HG02852 (cell line): ENCODE measurements at regions not wholly inside any gene's neighbourhood (a gene's known extent, or its start where the extent isn't known, plus 50 kb on each side); places are given as distances from the start of the nearest gene placed in this dataset.
"Not testable (repeated sequence)": the region's sequence is repeated elsewhere in the genome, so short reads cannot be mapped to it uniquely, and the experiment has no call there.

ENCODE experiments used
- ATAC-seq: cut with Tn5 transposase; IDR thresholded peaks from one replicate; pipeline ENCODE4 v1.9.1; 2021; ENCODE audit warnings: mild to moderate bottlenecking, moderate library complexity; ENCODE audit not compliant: unreplicated experiment

DNA sequence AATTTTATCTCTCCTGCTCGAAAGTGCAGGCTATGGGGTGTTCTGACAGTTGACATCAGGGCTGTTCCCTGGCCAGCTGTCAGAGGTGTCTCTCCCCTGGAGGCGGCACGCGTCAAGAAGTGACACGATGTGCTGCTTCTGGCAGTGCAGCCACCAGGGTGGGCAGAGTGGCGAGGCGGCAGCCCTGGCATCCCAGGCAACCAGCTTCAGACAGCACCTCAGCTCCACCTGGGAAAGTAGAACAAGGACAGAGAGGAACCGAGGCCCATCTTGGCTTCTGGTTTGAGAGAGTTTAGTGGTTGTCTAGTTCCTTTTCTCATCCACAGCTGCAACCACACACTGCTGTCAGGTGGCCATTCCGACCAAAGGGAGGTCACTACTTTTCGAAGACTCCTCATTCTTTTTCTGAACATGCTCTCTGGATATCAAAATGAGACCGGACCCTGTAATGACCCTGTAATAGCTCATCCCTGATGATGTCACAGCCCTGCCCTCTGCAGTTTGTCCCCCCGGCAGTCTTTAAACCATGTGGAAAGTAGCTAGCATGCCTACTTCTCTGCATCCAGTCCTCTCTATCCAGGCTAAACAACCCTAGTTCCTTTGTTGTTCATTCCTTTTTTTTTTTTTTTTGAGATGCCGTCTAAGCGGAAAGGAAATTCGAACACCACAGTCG, 381.0 kb upstream of the NRP1 start:
- no peak for ATAC-seq

DNA sequence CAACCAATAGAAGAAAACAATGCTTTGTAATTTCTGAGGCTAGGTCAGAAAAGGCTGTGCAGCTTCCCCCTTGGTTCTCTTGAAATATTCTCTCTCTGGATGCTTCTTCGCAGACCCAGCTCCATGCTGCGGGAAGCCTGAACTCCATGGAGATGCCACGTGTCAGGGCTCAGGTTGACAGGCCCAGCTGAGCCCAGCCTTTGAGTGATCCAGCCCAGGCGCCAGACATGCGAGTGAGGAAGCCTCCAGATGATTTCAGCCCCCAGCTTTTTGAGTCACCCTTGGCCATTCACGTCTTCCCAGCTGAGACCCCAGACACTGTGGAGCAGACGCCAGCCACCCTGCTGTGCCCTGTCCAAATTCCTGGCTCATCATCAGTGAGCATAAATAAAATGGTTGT, 378.4 kb upstream of the NRP1 start:
- ATAC-seq = no peak

DNA sequence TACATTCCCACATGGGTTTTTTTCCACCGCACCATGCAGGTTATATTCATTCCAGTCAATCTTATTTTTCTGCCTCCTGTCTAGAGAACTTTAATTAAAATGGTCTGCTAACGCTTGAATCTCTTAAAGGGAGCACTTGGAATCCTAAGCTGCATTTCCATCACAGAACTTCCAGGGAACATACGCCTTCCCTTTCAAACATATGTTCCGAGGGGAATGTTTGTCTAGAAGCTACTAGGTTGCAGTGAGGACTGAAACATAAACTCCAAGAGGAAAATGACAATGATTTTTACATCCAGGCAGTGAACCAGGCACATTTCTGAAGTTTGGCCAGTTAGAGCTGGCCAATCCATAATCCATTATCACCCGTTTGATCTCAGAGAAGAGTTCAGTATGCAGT, 375.5 kb upstream of the NRP1 start:
- ATAC-seq = no peak

DNA sequence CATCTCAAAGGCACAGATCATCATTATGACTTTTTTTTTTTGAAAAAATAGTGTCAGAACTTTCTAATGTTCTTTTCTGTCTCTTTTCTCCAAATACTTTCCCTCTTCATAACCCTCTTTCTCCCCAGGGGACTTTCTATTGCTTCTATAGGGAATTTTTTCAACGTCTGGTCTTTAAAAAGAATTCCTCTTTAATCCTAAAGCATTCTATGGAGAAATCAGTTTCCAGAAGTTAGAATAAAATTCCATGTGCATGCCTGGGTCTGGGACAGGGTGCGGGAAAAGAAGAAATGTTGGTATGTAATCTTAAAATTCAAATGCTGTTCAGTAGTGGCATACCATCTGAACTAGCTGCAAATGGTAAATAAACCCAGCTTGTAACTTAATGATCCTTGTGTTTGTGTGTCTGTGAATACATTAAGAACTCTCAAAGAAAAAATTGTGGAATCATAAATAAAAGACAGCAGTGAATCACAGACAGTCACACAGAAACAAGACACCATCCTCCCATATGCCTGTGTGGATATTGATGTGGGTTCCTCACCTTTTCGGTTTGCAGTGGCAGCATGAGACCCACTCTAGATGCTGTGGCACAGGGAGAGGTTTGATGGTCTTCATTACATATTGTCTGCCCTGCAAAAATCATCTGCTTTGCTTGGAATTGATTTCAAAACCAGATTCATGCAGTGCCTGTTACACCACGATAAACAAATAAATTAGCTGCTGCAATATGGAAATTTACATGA, 374.7 kb upstream of the NRP1 start:
- ATAC-seq = no peak

DNA sequence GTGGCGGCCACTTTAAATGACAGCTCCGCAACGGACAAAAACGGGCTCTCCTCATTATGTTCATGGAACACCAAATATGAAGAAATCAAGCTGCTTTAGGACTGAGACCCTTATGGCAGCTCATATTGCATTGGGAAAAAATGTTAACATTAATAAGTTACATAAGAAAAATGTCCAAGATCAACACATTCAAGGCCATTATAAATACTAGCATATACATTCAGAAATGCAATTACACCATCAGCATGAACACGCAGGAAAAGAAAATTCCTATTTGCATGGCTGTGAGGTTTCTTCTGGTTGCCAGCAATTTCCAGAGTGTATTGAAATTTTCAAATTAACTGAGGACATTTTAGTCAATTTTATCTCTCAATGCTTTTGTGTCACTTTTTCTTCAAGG, 374.1 kb upstream of the NRP1 start:
- ATAC-seq = no peak

DNA sequence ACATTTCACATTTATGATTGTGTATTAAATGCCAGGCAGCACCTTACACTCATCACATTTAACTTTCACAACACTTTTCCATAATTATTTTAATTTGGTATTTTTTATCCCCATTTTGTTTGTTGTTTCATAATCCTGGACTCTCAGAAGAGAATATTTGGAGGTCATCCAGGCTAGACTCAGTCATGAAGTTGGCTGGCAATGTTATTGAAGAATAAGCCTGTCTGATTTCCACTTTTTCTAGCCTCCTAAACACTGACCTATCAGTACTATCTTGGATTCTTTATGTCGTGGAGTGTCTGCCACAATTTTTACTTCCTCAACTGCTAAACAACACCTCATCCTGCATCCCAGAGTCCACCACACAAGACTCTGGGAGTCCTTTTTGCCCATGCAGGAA, 372.3 kb upstream of the NRP1 start:
- no peak for ATAC-seq

DNA sequence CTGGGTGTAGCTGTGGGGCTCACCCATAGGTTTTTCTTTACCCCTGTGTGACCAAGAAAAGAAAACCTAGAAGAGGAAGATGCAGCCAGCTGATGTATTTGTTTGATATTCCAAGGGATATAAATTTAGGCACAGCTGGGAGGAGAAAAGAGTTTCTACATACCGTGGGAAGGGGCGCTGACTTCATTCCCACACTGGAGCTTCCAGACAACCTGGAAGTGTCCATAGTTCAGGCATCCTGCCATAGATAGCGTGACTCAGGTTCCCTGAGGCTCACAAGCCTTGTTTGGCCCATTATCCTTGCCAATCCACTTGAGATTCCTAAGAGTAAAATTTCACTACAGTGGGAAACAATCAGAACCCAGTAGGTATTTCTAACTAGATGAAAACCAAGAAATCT, 371.7 kb upstream of the NRP1 start:
- ATAC-seq = no peak

DNA sequence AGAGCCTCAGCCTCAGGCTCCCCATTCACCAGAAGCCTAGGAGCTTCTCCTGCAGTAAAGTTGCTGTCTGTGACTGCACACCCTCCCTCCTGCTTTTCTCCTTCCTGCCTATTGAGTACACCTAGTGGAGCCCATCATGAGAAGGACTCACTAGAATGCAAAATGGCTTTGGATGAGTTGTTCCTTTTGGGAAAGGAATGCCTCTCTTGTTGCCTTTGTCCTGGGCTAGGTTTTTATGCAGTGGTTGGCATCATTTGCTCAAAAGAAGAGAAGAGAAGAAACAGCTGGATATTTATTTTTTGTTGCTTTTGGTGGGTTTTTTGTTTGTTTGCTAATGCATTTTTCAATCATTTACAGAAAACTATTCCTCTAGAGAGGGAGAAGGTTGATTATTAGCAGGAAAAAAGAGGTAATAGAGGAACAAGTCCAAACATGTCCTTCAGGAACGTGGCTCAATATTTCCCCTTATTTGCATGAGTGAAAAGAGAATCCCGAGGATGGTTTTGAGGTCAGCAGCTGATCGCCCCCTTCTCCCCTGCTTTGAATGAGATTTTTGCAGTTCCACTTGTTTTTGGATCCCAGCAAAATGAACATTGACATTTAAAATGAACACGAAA, 369.9 kb upstream of the NRP1 start:
- no peak for ATAC-seq

DNA sequence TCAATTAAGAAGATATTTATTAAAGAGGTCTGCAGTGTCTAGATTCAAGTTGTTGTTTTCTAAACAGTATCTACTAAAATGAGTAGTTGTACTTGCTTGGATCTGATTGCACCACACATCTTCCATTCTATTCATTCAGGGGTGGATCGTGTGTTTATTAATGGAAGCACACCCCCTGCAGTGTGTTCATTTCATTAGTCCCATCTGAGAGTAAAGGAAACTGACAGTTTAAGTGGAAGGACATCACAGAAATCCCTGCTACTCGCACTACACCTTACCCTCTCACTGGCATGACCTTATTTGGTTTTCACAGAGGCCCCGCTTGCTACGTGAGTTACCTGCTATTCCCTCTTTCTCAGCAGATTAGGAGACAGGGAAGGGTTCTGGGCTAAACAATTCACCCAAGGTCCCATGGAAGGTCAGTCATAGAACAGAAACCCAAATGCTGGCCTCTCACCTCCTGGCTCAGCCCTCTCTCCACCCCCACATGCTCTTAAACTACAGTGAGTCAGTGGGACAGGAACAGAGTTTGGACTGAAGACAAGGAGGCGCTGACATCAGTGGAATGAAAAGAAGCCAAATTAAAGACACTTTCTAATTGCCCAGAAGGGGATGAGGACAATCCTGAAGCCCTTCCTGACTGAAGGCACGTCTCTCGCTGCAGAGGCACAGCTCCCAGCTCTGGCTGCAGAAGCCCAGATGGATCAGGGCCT, 369.2 kb upstream of the NRP1 start:
- no peak for ATAC-seq

DNA sequence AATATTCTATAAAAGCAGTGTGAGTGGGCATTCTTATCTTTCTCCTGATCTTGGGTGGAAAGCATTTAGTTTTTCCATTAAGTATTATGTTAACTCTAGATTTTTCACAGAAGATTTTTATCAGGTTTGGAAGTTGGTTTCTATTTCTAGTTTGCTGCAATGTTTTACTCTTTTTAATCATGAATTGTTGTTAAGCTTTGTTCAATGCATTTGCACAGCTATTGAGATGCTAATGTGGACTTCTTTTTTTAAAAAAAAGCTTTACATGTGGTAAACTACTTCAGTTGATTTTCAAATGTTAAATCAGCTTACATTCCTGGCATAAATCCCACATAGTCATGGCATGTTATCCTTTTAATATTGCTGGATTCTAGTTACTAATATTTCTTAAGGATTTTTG, 363.6 kb upstream of the NRP1 start:
- ATAC-seq = no peak

DNA sequence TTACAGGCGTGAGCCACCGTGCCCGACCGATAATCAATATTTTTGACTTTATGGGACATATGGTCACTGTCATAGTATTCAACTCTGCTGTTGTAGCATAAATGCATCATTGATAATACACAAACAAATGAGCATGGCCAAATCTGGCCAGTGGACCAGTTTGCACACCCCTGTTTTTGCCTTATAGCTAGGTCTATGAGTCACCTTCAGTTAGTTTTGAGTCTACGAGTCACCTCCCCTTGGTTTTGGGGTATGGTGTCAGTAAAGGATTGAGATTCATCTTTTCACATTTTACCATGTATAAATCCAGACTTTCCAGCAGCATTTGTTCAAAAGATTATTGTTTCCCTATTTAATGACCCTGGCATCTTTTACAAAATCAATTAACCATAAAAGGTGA, 362.5 kb upstream of the NRP1 start:
- no peak for ATAC-seq

DNA sequence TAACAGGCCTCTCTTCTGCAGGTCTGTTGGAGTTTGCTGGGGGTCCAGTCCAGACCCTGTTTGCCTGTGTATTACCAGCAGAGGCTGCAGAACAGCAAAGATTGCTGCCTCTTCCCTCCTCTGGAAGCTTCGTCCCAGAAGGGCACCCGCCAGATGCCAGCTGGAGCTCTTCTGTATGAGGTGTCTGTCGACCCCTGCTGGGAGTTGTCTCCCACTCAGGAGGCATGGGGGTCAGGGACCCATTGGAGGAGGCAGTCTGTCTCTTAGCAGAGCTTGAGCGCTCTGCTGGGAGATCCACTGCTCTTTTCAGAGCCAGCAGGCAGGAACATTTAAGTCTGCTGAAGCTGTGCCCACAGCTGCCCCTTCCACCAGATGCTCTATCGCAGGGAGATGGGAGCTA, 361.1 kb upstream of the NRP1 start:
- no peak for ATAC-seq

DNA sequence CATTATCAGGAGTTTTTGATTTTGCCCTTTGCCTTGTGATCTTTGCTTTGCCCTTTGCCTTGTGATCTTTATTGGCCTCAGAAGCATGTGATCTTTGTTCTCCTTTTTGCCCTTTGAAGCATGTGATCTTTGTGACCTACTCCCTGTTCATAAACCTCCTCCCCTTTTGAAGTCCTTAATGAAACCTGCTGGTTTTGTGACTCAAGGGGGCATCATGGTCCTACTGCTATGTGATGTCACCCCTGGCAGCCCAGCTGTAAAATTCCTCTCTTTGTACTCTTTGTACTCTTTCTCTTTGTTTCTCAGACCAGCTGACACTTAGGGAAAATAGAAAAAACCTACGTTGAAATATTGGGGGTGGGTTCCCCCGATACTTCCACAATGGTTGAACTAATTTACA, 356.1 kb upstream of the NRP1 start:
- ATAC-seq = not testable (repeated sequence)

DNA sequence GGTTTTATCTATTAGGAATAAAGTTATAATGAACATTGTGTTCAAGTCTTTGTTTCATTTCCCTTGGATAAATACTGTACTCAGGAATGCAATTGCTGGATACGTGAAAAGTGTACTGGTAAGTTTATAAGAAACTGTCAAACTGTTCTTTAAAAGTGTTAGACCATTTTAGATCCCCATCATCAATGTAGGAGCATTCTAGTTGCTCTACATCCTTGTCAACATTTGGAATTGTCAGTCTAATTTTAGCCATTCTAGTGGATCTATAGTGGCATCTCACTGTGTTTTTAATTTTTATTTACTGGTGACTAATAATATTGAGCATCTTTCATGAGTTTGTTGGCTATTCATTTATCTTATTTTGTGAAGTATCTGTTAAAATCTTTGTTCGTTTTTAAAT, 354.0 kb upstream of the NRP1 start:
- no peak for ATAC-seq

DNA sequence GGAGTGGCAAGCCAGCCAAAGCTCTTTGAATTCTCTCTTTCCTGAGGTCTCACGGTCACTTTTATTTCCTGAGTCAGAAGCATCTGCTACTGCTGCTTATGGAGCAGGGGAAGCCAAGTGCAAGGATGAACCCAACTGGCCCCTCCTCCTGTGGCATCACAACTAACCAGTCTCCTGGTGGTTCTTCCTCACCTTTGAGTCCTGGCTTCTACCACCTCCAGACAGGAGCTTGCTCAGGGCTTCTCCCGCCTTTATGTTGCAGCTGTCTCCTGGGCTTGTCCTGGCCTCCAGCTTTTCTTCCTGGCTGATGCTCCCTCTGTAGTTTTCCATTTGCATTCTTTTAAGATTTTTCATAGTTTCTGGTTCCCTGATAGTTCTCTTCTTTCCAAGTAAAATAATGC, 349.7 kb upstream of the NRP1 start:
- no peak for ATAC-seq

DNA sequence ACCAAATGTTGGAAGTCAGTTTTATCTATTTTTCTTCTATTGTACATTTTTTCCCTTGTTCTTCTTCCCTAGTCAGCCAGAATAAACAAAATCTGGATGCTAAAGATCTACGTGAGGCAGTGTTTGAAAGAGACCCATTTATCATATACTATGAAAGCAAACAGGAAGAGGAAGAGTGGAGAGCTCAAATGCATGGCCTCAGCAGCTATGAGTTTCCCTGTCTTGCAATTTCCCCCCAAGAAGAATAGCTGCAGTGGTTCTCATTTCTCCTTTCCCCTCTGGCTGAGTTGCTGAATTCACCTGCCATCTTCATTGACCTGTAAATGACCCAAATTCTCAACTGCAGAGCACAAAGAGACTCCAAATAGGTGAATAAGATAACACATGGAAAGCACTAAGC, 347.1 kb upstream of the NRP1 start:
- ATAC-seq = no peak

DNA sequence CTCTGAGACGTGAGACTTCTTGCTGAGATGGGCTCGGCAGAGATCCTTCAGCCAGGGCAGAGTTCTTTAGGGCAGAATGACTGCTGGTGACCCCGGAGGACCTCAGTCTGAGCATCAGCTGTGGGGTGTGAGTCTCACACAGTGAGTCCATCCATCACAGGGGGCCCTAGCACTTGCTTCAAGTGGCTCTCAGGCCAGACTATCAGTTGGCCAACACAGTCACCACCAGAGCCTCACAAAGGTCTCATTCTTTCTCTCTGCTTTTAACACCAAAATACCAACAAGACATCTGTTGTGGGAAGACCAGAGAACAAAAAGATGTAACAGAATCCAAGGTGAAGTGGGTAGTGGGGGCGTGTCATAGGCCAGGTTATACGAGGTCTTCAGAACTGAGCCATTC, 345.6 kb upstream of the NRP1 start:
- ATAC-seq = no peak

DNA sequence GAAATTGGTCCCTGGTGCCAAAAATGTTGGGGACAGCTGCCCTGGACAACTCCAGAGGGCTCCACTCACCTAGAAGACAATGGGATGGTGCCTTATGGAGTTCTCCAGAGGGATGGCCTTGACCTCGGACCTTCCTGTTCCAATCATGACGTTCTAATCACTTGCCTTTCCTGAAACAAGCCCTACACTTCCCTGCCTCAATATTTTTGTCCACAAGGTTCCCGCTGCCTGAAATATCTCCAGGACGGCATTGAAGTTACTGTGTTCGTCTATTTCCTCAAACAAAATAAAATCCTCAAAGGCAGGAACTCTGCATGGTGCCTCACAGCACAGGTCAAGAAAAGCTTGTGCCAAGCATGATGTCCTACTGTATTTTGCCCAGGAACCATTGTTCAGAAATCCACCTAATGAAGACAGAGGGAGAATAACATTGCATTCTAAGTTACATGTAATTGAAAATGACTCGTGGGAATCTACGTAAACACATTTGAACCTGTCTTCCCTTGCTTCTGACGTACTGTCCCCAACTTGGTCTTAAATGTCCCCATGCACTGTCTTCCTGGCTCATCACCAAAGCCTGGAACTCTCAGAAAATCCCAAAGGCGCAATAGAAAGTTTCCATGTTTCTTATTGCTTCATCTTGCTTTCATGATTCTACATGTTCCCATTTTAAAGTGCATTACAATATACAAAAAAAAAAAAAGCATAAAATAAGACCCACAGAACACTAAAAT, 342.3 kb upstream of the NRP1 start:
- ATAC-seq = no peak

DNA sequence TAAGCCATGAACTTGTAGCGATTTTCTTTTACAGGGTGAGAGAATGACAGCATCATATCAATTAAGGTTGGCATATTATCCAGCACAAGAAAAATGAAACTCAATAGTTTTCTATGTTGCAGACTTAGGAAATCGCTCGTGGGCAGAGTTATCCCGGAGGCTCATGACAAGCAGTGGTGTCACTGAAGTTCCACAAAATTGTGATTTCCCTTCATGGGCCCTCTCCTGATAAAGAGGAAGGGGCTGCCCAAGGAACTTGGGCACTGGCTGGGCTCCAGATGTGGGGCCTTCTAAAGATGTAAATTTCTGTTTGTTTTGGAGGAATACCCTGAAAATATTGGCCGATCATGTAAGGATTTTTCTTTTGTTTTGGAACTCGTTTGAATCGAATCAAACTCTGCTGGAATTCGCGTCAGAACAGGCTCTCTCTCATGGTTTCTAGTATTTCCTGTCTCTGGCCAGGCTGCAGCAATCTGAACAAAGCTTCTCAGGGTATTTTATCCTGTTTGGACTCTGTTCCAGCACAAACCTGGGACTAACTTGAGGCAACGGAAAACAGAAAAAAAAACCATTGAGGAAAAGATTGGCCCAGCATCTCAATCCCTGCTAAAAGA, 340.6 kb upstream of the NRP1 start:
- no peak for ATAC-seq

DNA sequence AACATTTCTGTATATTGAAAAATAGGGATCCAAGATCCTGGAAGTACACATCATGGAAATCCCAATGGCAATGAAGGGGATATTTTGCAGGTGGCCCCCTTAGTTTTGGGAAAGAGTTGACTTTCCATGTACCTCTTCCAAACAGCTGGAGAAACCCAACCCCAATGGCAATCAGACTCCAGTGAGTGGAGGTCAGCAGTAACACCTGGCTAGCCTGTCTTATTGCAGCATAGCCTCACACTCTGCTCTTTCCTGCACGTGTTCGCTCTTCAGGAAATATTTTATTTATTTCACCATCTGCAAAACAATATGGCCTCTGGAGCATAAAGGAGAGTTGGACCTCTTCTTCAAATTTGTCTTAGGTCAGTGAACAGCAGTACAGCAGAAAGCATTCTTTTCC, 340.0 kb upstream of the NRP1 start:
- no peak for ATAC-seq
